Dedifferentiated amniotic fluid mesenchymal stem cell (primary cell): ENCODE measurements at regions not wholly inside any gene's neighbourhood (a gene's known extent, or its start where the extent isn't known, plus 50 kb on each side); places are given as distances from the start of the nearest gene placed in this dataset.
"Not testable (repeated sequence)": the region's sequence is repeated elsewhere in the genome, so short reads cannot be mapped to it uniquely, and the experiment has no call there.

Experiments used
- DNase-seq: peaks from one replicate; pipeline ENCODE4 v3.0.0-alpha.2; 2016; ENCODE audit errors: extremely low spot score

GRCh38 chr4:162943263-162943662, 223.4 kb downstream of the NAF1 start:
- no peak for DNase-seq

GRCh38 chr4:162938738-162939485, 227.8 kb downstream of the NAF1 start:
- DNase-seq = no peak

- DNase-seq = no peak
These were observed 231.5 kb downstream of the NAF1 start for GRCh38 chr4:162935214-162935613.

GRCh38 chr4:162931286-162931685, 235.4 kb downstream of the NAF1 start:
- DNase-seq = no peak

GRCh38 chr4:162921178-162921785, 245.4 kb downstream of the NAF1 start:
- DNase-seq = no peak

- DNase-seq = no peak
These were observed 246.0 kb downstream of the NAF1 start for GRCh38 chr4:162920649-162921048.

- DNase-seq = no peak
These were observed 254.2 kb downstream of the NAF1 start for GRCh38 chr4:162912482-162912881.

GRCh38 chr4:162911349-162911748, 255.3 kb downstream of the NAF1 start:
- no peak for DNase-seq

- no peak for DNase-seq
These were observed 256.7 kb downstream of the NAF1 start for GRCh38 chr4:162909952-162910351.

GRCh38 chr4:162894387-162894786, 272.3 kb downstream of the NAF1 start:
- DNase-seq = no peak

GRCh38 chr4:162891788-162892707, 274.6 kb downstream of the NAF1 start:
- no peak for DNase-seq

- no peak for DNase-seq
These were observed 288.6 kb downstream of the NAF1 start for GRCh38 chr4:162878096-162878495.

GRCh38 chr4:162874748-162875147, 291.9 kb downstream of the NAF1 start:
- no peak for DNase-seq

GRCh38 chr4:162871990-162872389, 294.7 kb downstream of the NAF1 start:
- no peak for DNase-seq

GRCh38 chr4:162869157-162869556, 297.5 kb downstream of the NAF1 start:
- no peak for DNase-seq

GRCh38 chr4:162866565-162866964, 300.1 kb downstream of the NAF1 start:
- DNase-seq = no peak

GRCh38 chr4:162865102-162865501, 301.6 kb downstream of the NAF1 start:
- no peak for DNase-seq

GRCh38 chr4:162853788-162854187, 312.9 kb downstream of the NAF1 start:
- DNase-seq = no peak

GRCh38 chr4:162852642-162853041, 314.0 kb downstream of the NAF1 start:
- no peak for DNase-seq

GRCh38 chr4:162851241-162851758, 315.4 kb downstream of the NAF1 start:
- not testable (repeated sequence) for DNase-seq

- DNase-seq = no peak
These were observed 316.8 kb downstream of the NAF1 start for GRCh38 chr4:162849937-162850336.

GRCh38 chr4:162847945-162848549, 318.6 kb downstream of the NAF1 start:
- DNase-seq = no peak
